ENCODE measurements at regions not wholly inside any gene's neighbourhood (a gene's known extent, or its start where the extent isn't known, plus 50 kb on each side); places are given as distances from the start of the nearest gene placed in this dataset.

GRCh38 chr4:130143656-130144055 is 1047.7 kb downstream of the C4orf33 start:
- no peak for TF ChIP-seq CTCF (IDR thresholded peaks at IDR 0.05; ENCODE audit: insufficient read depth, low read length, poor library complexity, severe bottlenecking)
- no peak for DNase-seq (ENCODE audit: low read depth)
- Histone ChIP-seq H3K36me3 (ENCODE audit: control insufficient read depth, insufficient read depth, low read length) (no peaks in the 10 kb centered on the region), H3K4me3 (ENCODE audit: low read depth, low read length) (no peak overlapping the region), H3K27me3 (ENCODE audit: control insufficient read depth, insufficient read depth, low read length) (no peaks in the 10 kb centered on the region)

DNA sequence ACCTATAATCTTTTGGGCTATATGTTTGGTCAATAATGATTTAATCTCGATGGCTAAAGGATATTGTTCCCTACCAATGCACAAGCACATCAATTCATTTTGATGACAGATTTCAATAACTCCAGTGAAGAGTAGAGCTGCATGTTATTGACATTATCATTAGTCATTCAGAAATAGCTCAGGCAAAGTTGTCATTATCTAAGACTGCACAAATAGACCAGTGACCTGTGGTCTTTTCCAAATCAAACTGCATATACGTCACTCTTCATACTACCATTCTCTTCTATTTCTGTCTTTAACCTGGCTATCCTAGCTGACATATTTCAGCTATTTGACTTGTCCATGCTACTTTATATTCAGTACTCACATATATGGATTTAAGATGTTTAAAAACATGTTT is 1050.8 kb downstream of the C4orf33 start:
- H3K27me3 ChIP-seq (ENCODE audit: control insufficient read depth, insufficient read depth, low read length), result no peaks in the 10 kb centered on the region
- DNase-seq (ENCODE audit: low read depth), result no peak
- no peak for TF ChIP-seq CTCF (IDR thresholded peaks at IDR 0.05; ENCODE audit: insufficient read depth, low read length, poor library complexity, severe bottlenecking)
- no peak overlapping the region for H3K4me3 ChIP-seq (ENCODE audit: low read depth, low read length)
- no peaks in the 10 kb centered on the region for H3K36me3 ChIP-seq (ENCODE audit: control insufficient read depth, insufficient read depth, low read length)

GRCh38 chr4:130147641-130148040 is 1051.7 kb downstream of the C4orf33 start:
- no peak for DNase-seq (ENCODE audit: low read depth)
- H3K36me3 ChIP-seq (ENCODE audit: control insufficient read depth, insufficient read depth, low read length), result no peaks in the 10 kb centered on the region
- no peak overlapping the region for H3K4me3 ChIP-seq (ENCODE audit: low read depth, low read length)
- TF ChIP-seq CTCF (IDR thresholded peaks at IDR 0.05; ENCODE audit: insufficient read depth, low read length, poor library complexity, severe bottlenecking), result no peak
- no peaks in the 10 kb centered on the region for H3K27me3 ChIP-seq (ENCODE audit: control insufficient read depth, insufficient read depth, low read length)

DNA sequence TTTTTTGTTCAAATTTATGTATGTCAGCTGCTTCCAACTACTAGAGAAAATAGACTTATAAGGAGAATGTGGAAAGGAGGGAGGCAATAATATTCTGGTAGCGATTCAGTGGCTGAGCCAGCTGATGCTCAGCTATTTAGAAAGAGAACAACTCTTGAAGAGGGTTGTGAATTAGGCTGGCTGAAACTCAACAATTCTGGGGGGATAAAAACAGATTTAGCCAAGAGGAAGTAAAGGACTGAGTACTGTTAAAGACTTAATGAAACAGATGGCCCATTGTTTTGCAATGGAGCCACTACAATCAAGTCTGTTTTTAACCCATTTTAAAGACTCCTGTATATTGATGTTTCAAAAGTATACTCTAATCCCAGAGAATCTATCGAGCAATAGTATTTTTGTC is 1058.9 kb downstream of the C4orf33 start:
- TF ChIP-seq CTCF (IDR thresholded peaks at IDR 0.05; ENCODE audit: insufficient read depth, low read length, poor library complexity, severe bottlenecking), result no peak
- Histone ChIP-seq H3K36me3 (ENCODE audit: control insufficient read depth, insufficient read depth, low read length) (no peaks in the 10 kb centered on the region), H3K4me3 (ENCODE audit: low read depth, low read length) (no peak overlapping the region), H3K27me3 (ENCODE audit: control insufficient read depth, insufficient read depth, low read length) (no peaks in the 10 kb centered on the region)
- no peak for DNase-seq (ENCODE audit: low read depth)

DNA sequence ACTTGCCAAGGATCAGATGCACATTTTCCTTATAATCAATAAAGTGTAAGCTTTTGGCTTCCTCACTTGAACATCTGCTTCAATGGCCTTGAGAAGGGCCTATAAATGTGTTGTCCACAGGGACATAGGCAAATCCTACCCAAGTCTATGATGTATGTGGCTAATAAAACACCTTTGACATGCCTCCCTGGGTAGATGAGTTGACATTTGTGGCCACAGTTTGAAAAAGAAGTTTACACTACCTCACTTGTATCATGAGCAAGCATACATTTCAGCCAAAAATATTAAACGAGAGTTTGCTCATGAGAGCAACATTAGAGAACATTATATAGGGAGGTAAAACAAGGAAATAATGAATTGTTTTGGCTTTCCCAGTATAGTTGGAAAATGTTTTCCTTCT is 1067.7 kb downstream of the C4orf33 start:
- Histone ChIP-seq H3K27me3 (ENCODE audit: control insufficient read depth, insufficient read depth, low read length) (no peaks in the 10 kb centered on the region), H3K36me3 (ENCODE audit: control insufficient read depth, insufficient read depth, low read length) (no peaks in the 10 kb centered on the region), H3K4me3 (ENCODE audit: low read depth, low read length) (no peak overlapping the region)
- TF ChIP-seq CTCF (IDR thresholded peaks at IDR 0.05; ENCODE audit: insufficient read depth, low read length, poor library complexity, severe bottlenecking), result no peak
- no peak for DNase-seq (ENCODE audit: low read depth)

DNA sequence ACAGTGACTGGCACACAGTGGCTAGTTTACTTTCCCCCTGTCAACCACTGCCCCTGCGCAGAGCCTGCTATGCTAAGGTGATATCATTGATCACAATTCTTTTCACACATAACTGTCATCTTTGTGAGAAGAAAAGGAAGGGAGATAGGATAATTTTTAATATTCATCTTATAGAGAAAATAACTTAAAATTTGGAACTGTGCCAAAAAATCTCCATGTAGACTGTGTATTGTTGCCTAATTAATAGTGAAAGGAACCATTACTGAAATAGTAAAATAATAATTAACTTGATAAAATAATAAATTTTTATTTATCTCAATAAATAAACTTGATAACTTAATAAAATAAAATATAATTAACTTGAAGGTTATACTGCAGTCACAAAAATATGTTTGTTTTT is 1069.4 kb downstream of the C4orf33 start:
- Histone ChIP-seq H3K36me3 (ENCODE audit: control insufficient read depth, insufficient read depth, low read length) (no peaks in the 10 kb centered on the region), H3K27me3 (ENCODE audit: control insufficient read depth, insufficient read depth, low read length) (no peaks in the 10 kb centered on the region), H3K4me3 (ENCODE audit: low read depth, low read length) (no peak overlapping the region)
- no peak for DNase-seq (ENCODE audit: low read depth)
- no peak for TF ChIP-seq CTCF (IDR thresholded peaks at IDR 0.05; ENCODE audit: insufficient read depth, low read length, poor library complexity, severe bottlenecking)
